ENCODE measurements at regions not wholly inside any gene's neighbourhood (a gene's known extent, or its start where the extent isn't known, plus 50 kb on each side); places are given as distances from the start of the nearest gene placed in this dataset.

DNA sequence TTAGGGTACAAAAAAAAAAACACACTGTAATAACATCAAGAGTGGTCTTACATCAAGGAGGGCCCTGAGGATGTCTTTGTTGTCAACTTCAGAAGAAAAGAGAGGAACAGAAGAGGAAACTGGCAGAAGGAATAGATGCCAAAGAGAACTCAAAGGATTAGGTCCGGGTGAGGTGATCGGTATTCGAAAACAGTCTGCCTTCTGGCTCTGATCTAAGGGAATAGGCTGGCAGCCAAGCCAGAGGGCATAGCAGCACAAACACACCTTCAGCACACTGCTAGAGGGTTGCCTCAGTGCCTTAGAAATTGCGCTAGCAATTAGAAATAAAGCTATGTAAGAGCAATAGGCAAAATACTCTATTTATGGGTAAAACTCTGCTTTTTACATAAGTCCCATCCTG, 91.4 kb upstream of the TTC29 start:
- Histone ChIP-seq H3K27ac (ENCODE audit: low read depth, low read length) (no peak overlapping the region), H2BK15ac (ENCODE audit: low read length) (no peak overlapping the region), H3K23ac (ENCODE audit: insufficient read length) (no peak overlapping the region), H2BK12ac (ENCODE audit: low read depth, low read length) (no peak overlapping the region), H2AK5ac (ENCODE audit: low read depth, low read length) (no peak overlapping the region), H3K9ac (replicated peaks in 1 of 4; ENCODE audit: extremely low read depth in 1 of 4, low read depth in 3 of 4, low read length in 3 of 4) (no peak overlapping the region), H4K5ac (ENCODE audit: insufficient read length, low read depth, low read length) (no peak overlapping the region), H3K27me3 (replicated peaks in 1 of 4; ENCODE audit: control insufficient read depth in 3 of 4, extremely low read depth in 1 of 4, insufficient read depth in 3 of 4, low read length in 3 of 4) (no peaks in the 10 kb centered on the region), H3K4me1 (replicated peaks in 1 of 4; ENCODE audit: control insufficient read depth in 3 of 4, insufficient read depth in 4 of 4, low read length in 3 of 4) (no peaks in the 10 kb centered on the region), H3K79me2 (ENCODE audit: control insufficient read depth in 1 of 2, insufficient read depth in 2 of 2, low read length in 2 of 2) (no peaks in the 10 kb centered on the region), H3K36me3 (ENCODE audit: control insufficient read depth in 2 of 4, insufficient read depth in 4 of 4, low read length in 3 of 4) (no peaks in the 10 kb centered on the region), H4K20me1 (replicated peaks in 1 of 2; ENCODE audit: control insufficient read depth in 1 of 2, insufficient read depth in 2 of 2, low read length in 2 of 2) (no peaks in the 10 kb centered on the region), H2AFZ (ENCODE audit: low read length) (no peak overlapping the region), H3K14ac (ENCODE audit: insufficient read length) (no peak overlapping the region), H3K23me2 (ENCODE audit: low read depth, low read length) (no peaks in the 10 kb centered on the region), H4K91ac (replicated peaks; ENCODE audit: insufficient read length, low read length) (no peak overlapping the region), H2BK20ac (ENCODE audit: low read length) (no peak overlapping the region), H3K56ac (replicated peaks; ENCODE audit: insufficient read length, low read depth, low read length) (no peak overlapping the region), H3K4ac (replicated peaks; ENCODE audit: insufficient read length, low read depth, low read length) (no peak overlapping the region), H3K9me3 (ENCODE audit: insufficient read depth in 2 of 2, low read depth in 1 of 2, low read length in 1 of 2) (no peaks in the 10 kb centered on the region), H3K18ac (ENCODE audit: extremely low read depth, low read length) (no peak overlapping the region), H2BK5ac (ENCODE audit: low read depth, low read length) (no peak overlapping the region), H3K4me2 (ENCODE audit: insufficient read depth in 1 of 2, low read depth in 2 of 2, low read length in 2 of 2) (no peak overlapping the region), H4K8ac (ENCODE audit: extremely low read depth, insufficient read depth, low read length) (no peak overlapping the region), H3K4me3 (ENCODE audit: extremely low read depth in 1 of 4, insufficient read depth in 2 of 4, low read depth in 3 of 4, low read length in 4 of 4) (no peak overlapping the region), H2BK120ac (replicated peaks; ENCODE audit: low read depth, low read length) (no peak overlapping the region), H3K79me1 (ENCODE audit: low read depth, low read length) (no peaks in the 10 kb centered on the region)
- DNase-seq (ENCODE audit: low read depth in 1 of 2, low spot score in 2 of 2) (no peak), FAIRE-seq (no peak)
- 95% methylated on average over 4 of the region's 4 CpGs; no CpG with 5 or more reads in 1 of the 2 experiments for WGBS, 2 experiments (ENCODE audit: extremely low coverage in 1 of 2, insufficient coverage in 1 of 2, insufficient read length in 1 of 2, insufficient replicate concordance in 2 of 2, low coverage in 1 of 2, low lambda C conversion rate in 2 of 2, missing lambda C conversion rate in 1 of 2)
- CTCF ChIA-PET (ENCODE audit: partially characterized antibody), result interaction anchor here (1.2 to 6.1 kb wide), 2 partner anchors 19 to 62 kb away, joined by 3 to 31 read pairs; no protein-coding TSS in a partner anchor
- POLR2A ChIA-PET (ENCODE audit: partially characterized antibody), result no interaction called here
- no peak for TF ChIP-seq JUND (IDR thresholded peaks at IDR 0.05; ENCODE audit: low read length)
- TF ChIP-seq PHF8 (conservative IDR thresholded peaks at IDR 0.05; ENCODE audit: low read depth, low read length), result no peak
- TF ChIP-seq GABPA (IDR thresholded peaks at IDR 0.05; ENCODE audit: borderline replicate concordance, insufficient read depth, low read length), result no peak
- TF ChIP-seq MAFK (IDR thresholded peaks at IDR 0.05; ENCODE audit: low read depth, low read length), result no peak
- TF ChIP-seq SIN3A (conservative IDR thresholded peaks at IDR 0.05 in 1 of 2, IDR thresholded peaks at IDR 0.05 in 1 of 2; ENCODE audit: low read depth in 1 of 2, low read length in 2 of 2), result no peak
- no peak for TF ChIP-seq GTF2F1 (IDR thresholded peaks at IDR 0.05; ENCODE audit: borderline replicate concordance, low read depth, low read length)
- no peak for TF ChIP-seq BRCA1 (IDR thresholded peaks at IDR 0.05; ENCODE audit: low read depth, low read length)
- TF ChIP-seq RNF2 (IDR thresholded peaks at IDR 0.05; ENCODE audit: borderline replicate concordance, low read depth, low read length, missing control alignments, poor library complexity, severe bottlenecking), result no peak
- no peak for TF ChIP-seq SP4 (IDR thresholded peaks at IDR 0.05; ENCODE audit: low read length)
- no peak for TF ChIP-seq MAX (IDR thresholded peaks at IDR 0.05)
- TF ChIP-seq POU5F1 (IDR thresholded peaks at IDR 0.05; ENCODE audit: low read depth, low read length), result no peak
- TF ChIP-seq NRF1 (IDR thresholded peaks at IDR 0.05; ENCODE audit: low read depth, low read length), result no peak
- no peak for TF ChIP-seq CREB1 (IDR thresholded peaks at IDR 0.05)
- no peak for TF ChIP-seq FOSL1 (IDR thresholded peaks at IDR 0.05; ENCODE audit: insufficient read depth, low read depth, low read length)
- TF ChIP-seq SRF (IDR thresholded peaks at IDR 0.05; ENCODE audit: low read depth, low read length), result no peak
